ENCODE measurements at regions not wholly inside any gene's neighbourhood (a gene's known extent, or its start where the extent isn't known, plus 50 kb on each side); places are given as distances from the start of the nearest gene placed in this dataset.
"Not testable (repeated sequence)": the region's sequence is repeated elsewhere in the genome, so short reads cannot be mapped to it uniquely, and the experiment has no call there.

DNA sequence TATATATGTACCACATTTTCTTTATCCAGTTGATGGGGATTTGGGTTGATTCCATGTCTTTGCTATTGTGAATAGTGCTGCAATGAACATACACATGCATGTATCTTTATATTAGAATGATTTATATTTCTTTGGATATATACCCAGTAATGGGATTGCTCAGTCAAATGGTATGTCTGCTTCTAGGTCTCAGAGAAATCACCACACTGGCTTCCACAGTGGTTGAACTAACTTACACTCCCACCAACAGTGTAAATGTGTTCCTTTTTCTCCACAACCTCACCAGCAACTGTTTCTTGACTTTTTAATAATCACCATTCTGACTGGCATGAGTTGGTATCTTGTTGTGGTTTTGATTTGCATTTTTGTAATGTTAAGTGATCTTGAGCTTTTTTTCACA lies 452.2 kb upstream of the FLRT2 start:
- not testable (repeated sequence) for DNase-seq (ENCODE audit: low read depth)

DNA sequence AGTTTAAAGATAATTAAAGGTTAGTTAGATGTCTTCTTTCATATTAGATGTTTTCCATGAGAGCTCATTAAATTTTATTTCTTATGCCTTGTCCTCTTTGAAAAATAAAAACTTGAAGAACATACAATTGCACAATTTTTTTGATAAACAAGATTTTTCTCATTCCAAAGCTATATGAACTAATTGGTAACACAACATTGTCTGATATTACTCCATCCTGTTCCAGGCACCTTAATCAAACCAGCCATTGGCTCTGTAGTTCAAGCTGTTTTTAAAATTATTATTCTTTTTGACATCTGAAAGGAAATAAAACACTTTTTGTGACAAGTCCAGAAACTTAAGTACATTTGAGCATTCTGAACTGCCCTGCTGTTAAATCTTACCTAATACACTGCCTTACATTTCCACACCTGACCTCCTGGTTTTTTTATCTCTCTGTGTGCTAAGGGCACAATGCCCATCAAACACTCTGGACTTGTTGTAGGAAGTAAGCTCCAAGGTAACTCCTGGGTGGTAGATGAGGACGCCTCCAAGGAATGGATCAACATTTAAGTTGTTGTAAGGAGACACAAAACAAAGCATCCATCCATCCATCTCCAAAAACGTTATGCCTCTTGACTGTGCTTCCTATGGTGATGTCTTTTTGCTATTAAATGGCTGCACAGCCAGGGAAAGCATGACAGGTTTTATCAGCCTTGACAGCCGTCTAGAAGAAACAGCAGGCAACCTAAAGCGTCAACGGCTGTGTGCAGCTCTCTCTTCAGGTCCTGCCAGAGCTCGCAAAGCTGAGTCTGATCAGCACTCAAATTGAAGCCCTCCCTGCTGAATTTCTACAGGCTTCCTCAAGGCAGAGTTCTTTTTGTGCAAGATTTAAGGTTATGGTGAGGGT lies 449.9 kb upstream of the FLRT2 start:
- DNase-seq (ENCODE audit: low read depth) = no peak

DNA sequence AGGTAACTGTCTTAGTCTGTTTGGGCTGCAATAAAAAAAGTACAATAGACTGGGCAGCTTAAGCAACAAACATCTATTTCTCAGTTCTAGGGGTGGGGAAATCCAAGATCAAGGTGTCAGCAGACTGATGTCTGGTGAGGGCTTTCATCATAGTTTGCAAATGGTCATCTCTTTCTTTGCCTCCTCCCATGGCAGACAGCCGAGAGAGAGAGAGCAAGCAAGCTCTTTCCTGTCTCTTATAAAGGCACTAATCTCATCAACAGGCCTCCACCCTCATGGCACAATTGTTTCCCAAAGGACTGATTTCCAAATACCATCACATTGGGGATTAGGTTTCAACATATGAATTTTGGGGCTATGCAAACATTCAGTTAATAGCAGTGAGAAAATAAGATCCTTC lies 445.6 kb upstream of the FLRT2 start:
- no peak for DNase-seq (ENCODE audit: low read depth)

DNA sequence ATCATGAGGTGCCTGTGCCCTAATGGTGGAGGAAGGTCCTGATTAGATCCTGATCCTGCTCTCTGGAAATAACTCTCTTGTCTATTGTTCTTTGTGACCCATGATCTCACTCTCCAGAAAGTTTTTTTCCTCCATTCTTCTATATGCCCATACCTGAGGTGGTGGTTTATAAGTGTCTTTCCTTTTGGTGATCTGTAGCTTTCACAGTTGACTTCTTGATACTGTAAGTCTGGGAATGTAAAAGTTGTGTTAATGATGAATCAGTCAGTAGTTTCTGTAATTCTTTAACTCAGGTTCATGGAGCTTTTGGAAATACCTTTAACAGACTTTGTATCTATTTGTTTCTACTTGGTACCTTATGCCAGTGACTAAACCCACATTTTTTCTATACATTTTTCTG lies 444.0 kb upstream of the FLRT2 start:
- DNase-seq (ENCODE audit: low read depth) = no peak

DNA sequence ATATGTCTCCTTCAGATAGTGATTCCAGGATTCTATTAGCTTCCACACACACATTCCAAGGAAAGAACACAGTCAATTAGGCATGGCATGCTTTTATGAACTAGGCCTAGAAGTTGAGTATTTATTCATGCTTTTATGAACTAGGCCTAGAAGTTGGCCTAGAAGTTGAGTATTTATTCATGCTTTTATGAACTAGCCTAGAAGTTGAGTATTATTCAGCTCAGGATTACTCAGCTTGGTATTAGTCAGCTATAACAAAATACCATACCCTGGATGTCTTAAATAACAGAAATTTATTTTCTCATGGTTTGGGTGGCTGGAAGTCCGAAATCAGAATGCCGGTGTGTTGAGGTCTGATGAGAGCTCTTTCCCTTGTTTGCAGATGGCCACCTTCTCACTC lies 442.7 kb upstream of the FLRT2 start:
- no peak for DNase-seq (ENCODE audit: low read depth)

DNA sequence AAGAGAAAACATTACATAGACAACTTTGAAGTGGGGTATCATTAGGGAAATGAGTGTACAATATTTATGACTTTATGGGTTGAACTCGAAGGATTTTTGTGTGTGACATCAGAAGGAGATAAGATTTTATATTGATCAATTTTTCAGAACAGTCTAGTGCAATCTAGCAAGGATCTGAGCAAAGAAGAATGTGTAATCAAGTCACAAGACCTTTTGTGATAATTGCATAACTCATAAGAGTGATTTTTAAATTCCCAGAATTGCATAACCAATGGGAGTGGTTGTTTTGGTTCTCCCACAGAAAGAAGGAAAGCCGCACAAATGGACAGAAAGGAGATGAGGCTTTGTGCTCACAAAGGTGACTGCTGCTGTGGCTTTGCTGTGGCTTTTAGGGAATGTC lies 441.8 kb upstream of the FLRT2 start:
- no peak for DNase-seq (ENCODE audit: low read depth)

DNA sequence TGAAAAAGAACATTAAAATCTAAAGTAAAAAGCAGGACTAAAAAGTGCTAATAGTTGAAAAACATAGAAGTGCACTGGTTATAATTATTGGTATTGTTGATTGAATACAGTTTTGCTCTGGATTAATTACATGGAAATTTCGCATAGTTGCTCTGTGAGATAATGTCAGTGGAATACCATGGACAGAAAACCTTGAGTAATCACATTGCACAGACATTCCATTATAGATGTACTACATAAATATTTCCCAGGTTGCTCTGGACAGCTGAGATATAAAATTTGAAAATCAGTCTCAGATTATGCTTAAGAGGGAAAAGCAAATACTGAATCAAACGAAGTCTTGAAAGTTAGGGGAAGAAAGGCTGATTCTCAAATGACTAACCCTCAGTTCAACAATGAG lies 439.3 kb upstream of the FLRT2 start:
- DNase-seq (ENCODE audit: low read depth) = no peak

DNA sequence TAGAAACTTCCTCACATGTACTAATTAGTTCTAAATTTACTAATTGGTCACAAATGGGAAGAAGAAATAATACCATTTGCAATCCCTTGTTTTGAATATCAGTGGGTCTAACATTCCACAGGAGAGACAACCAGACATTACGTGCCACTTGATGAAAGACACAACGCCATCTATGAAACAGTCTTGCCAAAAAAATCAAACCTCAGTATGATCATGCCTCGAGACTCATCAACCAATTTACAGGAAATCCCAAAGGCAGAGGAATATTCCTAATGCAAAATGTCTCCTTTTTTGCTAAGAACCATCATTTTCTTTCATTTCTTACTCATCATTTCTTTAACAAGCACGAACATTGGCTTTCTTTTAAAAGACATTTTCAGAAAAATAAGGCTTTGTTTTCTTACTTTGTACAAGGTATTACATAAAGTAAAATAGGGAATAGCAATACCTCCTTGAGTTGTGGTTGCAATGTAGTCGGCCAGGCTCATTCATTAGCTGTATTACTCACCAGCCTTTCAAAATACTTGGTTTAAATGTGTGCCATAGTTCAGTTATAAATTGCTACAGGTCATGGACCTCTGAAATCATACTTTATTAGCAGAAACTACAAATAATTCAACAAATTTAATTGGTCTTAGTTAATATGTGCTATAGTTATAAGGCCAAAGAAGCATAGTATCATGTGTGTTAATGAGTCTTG lies 436.2 kb upstream of the FLRT2 start:
- no peak for DNase-seq (ENCODE audit: low read depth)

DNA sequence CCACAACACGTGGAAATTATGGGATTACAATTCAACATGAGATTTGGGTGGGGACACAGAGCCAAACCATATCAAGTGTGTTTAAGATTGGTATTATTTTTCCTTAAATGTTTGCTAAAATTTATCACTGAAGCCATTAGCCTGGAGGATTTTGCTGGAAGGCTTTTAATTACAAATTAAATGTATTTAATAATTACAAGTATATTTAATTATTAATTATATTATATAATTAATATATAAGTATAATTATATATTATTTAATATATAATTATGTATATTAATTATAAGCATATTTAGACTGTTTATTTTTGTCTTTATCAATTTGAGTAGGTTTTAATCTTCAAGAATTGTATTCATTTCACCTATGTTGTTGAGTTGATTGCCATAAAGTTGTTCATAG lies 427.4 kb upstream of the FLRT2 start:
- DNase-seq (ENCODE audit: low read depth) = no peak

DNA sequence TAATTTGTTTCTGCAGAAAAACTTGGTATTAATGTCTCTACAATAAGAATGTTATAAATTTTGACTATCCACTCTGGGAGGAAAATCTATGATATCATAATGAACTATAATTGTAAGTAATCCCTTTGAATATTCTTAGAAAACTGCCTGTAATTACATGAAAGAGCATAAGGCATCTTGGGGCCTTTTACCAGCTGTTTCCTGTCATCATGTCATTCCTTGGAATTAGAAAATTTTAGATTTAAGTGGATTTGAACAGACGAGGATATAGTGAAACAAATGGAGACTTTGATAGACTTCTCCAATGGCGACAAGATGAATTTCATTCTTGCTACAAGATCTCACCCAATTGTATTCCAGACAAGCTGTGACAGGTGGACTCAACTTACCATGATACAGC lies 423.4 kb upstream of the FLRT2 start:
- no peak for DNase-seq (ENCODE audit: low read depth)

DNA sequence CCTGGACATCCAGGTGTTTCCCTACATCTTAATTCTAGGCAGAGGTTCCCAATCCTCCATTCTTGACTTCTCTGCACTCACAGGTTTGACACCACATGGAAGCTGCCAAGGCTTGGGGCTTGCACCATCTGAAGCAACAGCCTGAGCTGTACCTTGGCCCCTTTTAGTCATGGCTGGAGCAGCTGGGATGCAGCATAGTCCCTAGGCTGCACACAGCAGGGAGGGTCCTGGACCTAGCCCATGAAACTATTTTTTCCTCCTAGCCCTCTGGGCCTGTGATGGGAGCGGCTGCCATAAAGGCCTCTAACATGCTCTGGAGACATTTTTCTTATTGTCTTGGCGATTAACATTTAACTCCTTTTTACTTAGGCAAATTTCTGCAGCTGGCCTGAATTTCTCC lies 417.2 kb upstream of the FLRT2 start:
- no peak for DNase-seq (ENCODE audit: low read depth)

DNA sequence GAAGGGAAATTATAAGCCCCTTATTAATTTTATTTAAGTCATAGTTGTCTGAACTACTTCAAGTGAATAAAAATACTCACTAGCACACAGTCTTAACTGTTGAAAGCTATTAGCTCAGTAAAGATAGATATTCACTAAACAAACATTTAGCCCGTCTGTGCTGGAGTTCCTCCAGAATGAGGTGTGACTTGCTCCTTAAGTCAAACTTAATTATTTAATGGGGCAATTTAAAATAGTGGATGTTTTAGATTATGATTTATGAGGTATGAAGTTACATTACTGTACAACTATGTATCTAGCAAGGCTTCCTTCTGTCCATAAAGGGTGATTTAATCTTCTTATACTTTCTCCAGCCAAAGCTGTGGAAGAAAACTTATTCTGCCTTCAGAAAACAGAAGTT lies 414.0 kb upstream of the FLRT2 start:
- DNase-seq (ENCODE audit: low read depth) = no peak

DNA sequence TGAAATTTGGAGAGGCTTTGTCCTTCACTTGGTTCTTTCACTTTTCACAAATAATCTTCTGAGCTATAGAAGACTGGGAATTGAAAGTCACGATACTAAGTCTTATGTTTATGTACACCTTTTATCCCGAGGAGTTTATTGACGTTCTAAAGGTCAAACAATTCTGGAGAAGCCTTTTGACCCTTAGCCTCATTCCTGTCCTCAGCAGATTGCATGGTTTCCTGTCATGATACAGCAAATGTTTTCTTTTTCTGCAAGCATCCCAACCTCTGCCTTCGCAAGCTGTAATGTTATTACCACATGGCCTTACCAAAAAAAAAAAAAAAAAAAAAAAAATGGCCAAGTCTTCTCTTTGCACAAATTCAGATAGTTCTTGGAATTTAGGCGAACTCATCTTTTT lies 411.7 kb upstream of the FLRT2 start:
- DNase-seq (ENCODE audit: low read depth) = no peak

DNA sequence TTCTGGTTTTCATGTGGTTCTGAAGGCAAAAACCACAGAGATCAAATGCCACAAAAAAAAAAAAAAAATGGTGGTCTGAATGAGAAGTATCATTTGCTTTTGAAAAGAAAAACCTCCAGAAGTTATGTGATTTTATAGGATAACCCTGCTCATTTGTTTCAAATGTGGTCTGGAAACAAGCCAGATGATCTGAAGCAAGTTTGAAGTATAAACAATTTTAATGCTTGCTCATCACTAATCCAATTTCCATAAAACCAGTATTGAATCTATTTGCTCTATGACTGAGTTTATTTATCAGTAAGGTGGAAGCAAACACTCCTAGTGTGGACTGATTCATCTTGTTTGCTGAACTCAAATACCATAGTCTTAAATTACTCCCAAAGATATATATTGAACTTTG lies 407.3 kb upstream of the FLRT2 start:
- no peak for DNase-seq (ENCODE audit: low read depth)

DNA sequence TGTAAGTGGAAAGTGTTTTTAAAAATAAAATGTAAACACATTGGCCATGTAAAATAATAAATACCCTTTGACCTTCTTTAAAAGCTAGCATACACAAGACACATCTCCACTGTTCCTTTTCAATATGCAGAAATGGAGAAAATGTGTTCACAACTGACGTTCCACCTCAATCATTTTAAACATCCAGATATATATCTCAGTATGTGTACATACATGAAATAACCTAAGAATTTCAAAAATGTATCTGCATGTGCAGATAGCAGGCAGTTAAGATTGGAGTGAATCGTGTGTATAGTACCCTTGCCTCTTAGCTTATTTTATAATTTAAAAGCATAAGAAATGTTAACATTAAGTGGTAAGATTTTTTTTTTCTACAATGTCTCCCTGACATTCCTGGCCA lies 406.2 kb upstream of the FLRT2 start:
- DNase-seq (ENCODE audit: low read depth) = no peak

DNA sequence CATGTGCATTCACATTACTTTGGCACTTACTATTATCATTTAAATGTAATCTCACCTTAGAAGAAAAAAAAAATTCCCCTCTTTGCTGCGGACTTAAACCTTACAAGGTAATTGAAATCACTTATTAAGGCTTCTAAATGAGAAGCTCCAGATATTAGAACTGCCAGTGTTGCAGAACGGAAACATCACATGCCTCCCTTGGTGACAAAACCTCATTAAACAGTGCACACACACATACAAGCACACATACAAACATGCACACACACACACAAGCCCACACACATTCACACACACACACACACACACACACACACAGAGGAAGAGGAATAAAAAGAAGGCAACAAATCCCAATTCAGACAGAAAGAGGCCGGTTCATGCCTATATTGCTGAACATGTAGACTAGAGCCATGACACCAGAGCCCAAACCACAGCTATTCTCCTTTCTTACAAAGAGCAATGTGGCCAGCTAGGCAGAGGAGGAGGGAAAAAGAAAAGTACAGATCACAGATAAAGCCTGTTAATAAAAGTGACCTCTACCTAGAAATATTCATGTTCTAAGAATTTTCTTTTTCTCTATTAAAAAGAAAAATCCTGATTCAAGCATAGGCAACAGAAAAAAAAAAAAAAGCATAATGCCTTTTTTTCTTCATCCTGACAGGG lies 405.2 kb upstream of the FLRT2 start:
- DNase-seq (ENCODE audit: low read depth) = no peak

DNA sequence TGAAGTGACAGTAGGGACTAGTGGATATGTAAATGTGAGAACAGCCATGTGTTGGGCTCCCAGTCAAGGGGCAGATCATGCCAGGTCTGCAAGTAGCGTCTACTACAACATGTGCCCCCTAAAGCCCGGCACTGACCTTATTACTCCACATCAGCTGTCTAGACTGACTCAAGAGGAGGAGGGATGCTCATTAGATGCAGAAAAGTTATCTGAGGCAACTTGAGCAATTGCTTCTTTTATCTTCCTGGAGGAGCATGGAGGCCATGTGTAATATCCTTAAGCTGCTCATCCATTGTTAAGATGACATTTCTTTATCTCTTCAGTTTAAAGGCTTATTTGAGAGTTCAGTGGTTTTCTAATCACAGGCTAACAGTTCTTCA lies 404.7 kb upstream of the FLRT2 start:
- DNase-seq (ENCODE audit: low read depth) = no peak

DNA sequence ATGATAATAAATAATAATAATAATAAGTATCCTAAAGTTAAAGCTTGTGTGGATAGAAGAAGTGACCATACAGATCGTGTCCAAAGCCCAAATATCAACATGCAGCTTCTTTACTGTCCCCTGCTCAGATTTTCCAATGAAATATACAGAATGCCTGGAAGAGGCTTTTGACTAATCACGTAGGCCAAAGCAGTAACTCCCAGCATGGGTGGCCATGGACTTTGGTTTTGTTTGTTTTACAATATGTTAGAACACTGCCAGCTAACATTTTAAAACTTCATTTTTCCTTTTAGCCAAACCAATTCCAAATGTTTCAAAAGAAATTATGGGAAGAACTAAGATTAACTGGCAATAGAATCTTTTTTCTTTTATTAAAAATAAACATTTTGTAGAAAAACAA lies 400.0 kb upstream of the FLRT2 start:
- no peak for DNase-seq (ENCODE audit: low read depth)

DNA sequence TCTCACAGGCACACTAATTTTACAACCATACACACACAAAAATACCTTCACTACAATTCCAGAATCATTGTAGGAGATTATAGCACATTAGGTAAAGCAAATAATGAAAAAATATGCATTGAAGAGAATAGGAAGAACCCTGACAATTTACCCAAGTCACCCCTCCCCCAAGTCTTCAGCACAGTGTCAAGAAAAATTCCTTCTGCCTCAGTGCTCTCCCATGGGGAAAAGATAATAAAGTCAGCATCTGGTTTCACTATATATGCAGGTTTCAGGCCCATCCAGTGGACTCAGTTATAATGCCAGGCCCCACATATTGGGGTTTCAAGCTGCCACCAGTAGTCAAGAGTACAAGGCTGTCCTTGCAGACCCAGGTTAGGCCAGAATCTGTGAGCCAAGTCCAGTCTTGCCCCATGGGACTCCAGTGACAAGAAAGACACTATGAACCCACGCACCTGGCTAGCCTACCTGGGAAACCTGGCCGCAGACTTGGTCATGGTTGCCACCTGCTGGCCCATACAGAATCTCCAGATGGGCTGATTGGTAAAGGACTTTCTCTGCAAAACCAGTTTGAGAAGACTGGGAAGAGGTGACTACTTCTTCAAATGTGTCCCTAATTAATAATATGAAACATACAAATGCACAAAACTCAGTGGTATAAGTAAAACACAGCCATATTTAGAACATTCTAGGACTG lies 398.6 kb upstream of the FLRT2 start:
- DNase-seq (ENCODE audit: low read depth) = no peak

DNA sequence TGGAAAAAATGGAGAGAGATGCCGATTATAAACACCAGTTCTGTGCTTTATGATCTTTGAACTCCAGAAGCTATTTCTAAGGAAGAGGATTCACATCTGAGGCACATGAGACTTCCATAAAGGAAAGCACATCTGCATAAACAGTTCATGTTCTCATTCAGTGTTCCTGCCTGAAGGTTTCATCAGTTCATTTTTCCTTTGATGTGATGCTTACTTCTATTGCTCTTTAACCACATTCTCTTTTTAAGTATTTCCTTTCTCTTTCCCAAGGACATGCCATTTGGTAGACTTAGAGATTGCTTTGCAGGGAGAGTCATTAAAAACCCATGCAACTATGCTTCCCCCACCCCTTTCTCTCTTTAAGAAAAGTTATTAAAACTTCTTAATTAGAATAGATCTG lies 387.0 kb upstream of the FLRT2 start:
- DNase-seq (ENCODE audit: low read depth) = no peak

DNA sequence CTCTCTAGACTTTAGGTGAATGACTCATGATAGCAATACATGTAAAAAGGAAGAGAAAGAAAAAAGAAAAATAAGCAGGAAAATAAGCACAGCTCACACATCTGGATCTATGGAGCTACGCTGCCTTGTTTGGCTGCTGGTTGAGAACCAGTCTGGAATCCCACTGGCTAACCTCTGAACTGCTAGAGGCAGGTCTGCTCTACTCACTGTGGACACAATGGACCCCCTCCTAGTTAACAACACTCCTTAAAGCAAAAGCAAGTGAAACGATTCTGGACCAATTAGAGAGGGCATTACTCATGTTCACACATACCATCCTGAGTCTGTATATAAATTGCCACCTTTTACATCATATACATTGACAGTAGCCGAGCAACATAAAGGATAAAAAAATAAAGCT lies 383.2 kb upstream of the FLRT2 start:
- DNase-seq (ENCODE audit: low read depth) = no peak

DNA sequence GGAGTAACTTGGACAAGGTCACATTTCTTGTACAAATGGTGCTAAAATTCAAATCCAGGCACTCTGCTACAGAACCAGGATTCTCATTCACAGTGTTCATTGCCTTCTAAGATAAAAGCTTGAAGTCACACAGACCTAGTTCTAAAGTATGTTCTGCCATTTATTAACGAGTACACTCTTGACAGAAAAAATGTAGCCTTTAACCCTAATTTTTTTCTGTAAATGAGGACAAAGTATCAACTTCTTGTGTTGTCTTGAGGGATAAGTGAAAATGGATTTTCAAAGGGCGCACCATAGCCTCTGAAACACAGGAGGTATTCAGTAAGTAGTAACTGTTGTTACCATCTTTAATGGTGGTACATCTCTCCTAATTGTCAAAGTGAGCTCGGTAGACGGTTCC lies 379.8 kb upstream of the FLRT2 start:
- no peak for DNase-seq (ENCODE audit: low read depth)

DNA sequence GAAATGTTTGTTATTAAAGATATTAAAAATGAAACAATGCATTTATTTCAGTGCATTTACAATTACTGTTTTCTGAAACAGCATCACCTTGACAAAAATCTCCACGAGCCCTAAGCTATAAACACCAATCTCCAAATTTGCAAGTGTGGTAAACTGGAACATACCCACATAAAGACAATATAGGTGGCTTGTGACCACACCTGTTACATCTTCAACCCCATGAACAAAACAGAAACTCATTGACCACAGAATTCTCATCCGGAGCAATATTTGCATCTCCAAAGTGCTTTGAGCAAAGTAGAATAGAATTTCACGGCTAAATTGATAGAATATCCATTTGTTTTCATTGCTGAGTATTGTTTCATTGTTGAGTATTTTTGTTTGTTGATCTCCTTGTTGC lies 375.2 kb upstream of the FLRT2 start:
- no peak for DNase-seq (ENCODE audit: low read depth)
